OCI-LY3 (cell line): ENCODE measurements at regions not wholly inside any gene's neighbourhood (a gene's known extent, or its start where the extent isn't known, plus 50 kb on each side); places are given as distances from the start of the nearest gene placed in this dataset.

ENCODE experiments used
- EZH2phosphoT487 ChIP-seq: fragments of 200-600 bp; shearing (Covaris generic); IDR thresholded peaks from 2 replicates; pipeline ENCODE4 v1.6.1; 2018; ENCODE audit warnings: antibody characterized with exemption, mixed run types, low read depth
- TF ChIP-seq, protein P1 (sequence below): fragments of 200-600, 300-600 bp; sonication (generic); IDR thresholded peaks from 2 replicates; pipeline ENCODE4 v1.5.1; 2014; ENCODE audit warnings: antibody characterized with exemption, low read length, low read depth

GRCh38 chr5:164356790-164357189 is 851.4 kb downstream of the MAT2B start:
- TF ChIP-seq, protein P1, sequence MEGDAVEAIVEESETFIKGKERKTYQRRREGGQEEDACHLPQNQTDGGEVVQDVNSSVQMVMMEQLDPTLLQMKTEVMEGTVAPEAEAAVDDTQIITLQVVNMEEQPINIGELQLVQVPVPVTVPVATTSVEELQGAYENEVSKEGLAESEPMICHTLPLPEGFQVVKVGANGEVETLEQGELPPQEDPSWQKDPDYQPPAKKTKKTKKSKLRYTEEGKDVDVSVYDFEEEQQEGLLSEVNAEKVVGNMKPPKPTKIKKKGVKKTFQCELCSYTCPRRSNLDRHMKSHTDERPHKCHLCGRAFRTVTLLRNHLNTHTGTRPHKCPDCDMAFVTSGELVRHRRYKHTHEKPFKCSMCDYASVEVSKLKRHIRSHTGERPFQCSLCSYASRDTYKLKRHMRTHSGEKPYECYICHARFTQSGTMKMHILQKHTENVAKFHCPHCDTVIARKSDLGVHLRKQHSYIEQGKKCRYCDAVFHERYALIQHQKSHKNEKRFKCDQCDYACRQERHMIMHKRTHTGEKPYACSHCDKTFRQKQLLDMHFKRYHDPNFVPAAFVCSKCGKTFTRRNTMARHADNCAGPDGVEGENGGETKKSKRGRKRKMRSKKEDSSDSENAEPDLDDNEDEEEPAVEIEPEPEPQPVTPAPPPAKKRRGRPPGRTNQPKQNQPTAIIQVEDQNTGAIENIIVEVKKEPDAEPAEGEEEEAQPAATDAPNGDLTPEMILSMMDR = no peak
- TF ChIP-seq EZH2phosphoT487 = no peak
